WI38 (cell line): ENCODE measurements at regions not wholly inside any gene's neighbourhood (a gene's known extent, or its start where the extent isn't known, plus 50 kb on each side); places are given as distances from the start of the nearest gene placed in this dataset.
"Not testable (repeated sequence)": the region's sequence is repeated elsewhere in the genome, so short reads cannot be mapped to it uniquely, and the experiment has no call there.

Experiments
- H3K4me3 ChIP-seq: 2 replicates; pipeline ENCODE4 v1.5.1; 2011; ENCODE audit warnings: low read depth, mild to moderate bottlenecking, control low read depth, low read length
- CTCF ChIP-seq: IDR thresholded peaks from 2 replicates; pipeline ENCODE4 v1.5.1; 2012; ENCODE audit warnings: low read depth, mild to moderate bottlenecking, control low read depth, low read length

- H3K4me3 ChIP-seq = no peak overlapping the region
- no peak for TF ChIP-seq CTCF
Measured at GRCh38 chr22:22968366-22968765, 80.8 kb downstream of the IGLL5 start.

- not testable (repeated sequence) for H3K4me3 ChIP-seq
Measured at GRCh38 chr22:22972605-22973004, 85.0 kb downstream of the IGLL5 start.

- H3K4me3 ChIP-seq = no peak overlapping the region
- TF ChIP-seq CTCF = no peak
Measured at GRCh38 chr22:22973336-22973735, 85.7 kb downstream of the IGLL5 start.

- TF ChIP-seq CTCF = no peak
Measured at GRCh38 chr22:22974156-22974555, 86.5 kb downstream of the IGLL5 start.

GRCh38 chr22:22974795-22975580 is 87.4 kb downstream of the IGLL5 start:
- no peak for TF ChIP-seq CTCF
- no peak overlapping the region for H3K4me3 ChIP-seq

More at GRCh38 chr22:22974156-22974555, 86.5 kb downstream of the IGLL5 start:
- no peak overlapping the region for H3K4me3 ChIP-seq

- no peak for TF ChIP-seq CTCF
- H3K4me3 ChIP-seq = no peak overlapping the region
Measured at GRCh38 chr22:22976033-22976922, 88.7 kb downstream of the IGLL5 start.

GRCh38 chr22:22977479-22978200 is 90.0 kb downstream of the IGLL5 start:
- H3K4me3 ChIP-seq = no peak overlapping the region
- no peak for TF ChIP-seq CTCF
